Heart right ventricle (tissue), 16 donors: ENCODE measurements at regions not wholly inside any gene's neighbourhood (a gene's known extent, or its start where the extent isn't known, plus 50 kb on each side); places are given as distances from the start of the nearest gene placed in this dataset.
A peak's percentile ranks its signal among the peaks of the same experiment; 100 is the strongest.

Experiments used
- ATAC-seq, 8 donors: fragments of 200-7000 bp; cut with Tn5 transposase; one replicate each; pipeline ENCODE4 v1.9.1; 2020; ENCODE audit warnings: mild to moderate bottlenecking in 8 of 8, moderate library complexity in 8 of 8, moderate number of reproducible peaks in 1 of 8
- DNase-seq, 2 donors: peaks; one replicate each; pipeline ENCODE4 v3.0.0-alpha.2; 2020
- H3K27ac ChIP-seq, 10 donors: fragments of 200-600 bp; sonication (generic) in 2 of 10; one replicate each; pipeline versions ENCODE4 v1.5.0 to v1.8.0; 2020 to 2022; ENCODE audit warnings: mild to moderate bottlenecking in 3 of 10
- H3K27me3 ChIP-seq, 7 donors: fragments of 200-600 bp; one replicate each; pipeline ENCODE4 v1.8.0; 2021 to 2022; ENCODE audit warnings: mild to moderate bottlenecking in 2 of 7
- H3K36me3 ChIP-seq, 9 donors: fragments of 200-600 bp; sonication (generic) in 1 of 9; one replicate each; pipeline versions ENCODE4 v1.5.0 to v1.8.0; 2020 to 2022; ENCODE audit warnings: mild to moderate bottlenecking in 2 of 9
- H3K4me1 ChIP-seq, 9 donors: fragments of 200-600 bp; sonication (generic) in 1 of 9; one replicate each; pipeline versions ENCODE4 v1.5.0 to v1.8.0; 2020 to 2022; ENCODE audit warnings: mild to moderate bottlenecking in 4 of 9
- H3K4me3 ChIP-seq, 10 donors: fragments of 200-600 bp; sonication (generic) in 2 of 10; one replicate each; pipeline versions ENCODE4 v1.5.0 to v1.8.0; 2020 to 2022; ENCODE audit warnings: mild to moderate bottlenecking in 7 of 10, moderate library complexity in 2 of 10
- H3K9me3 ChIP-seq, 11 donors: fragments of 200-600 bp in 10 of 11; sonication (generic) in 2 of 11; one replicate each; pipeline versions ENCODE4 v1.5.0 to v1.8.0; 2013 to 2022; ENCODE audit warnings: mild to moderate bottlenecking in 2 of 11, control low read depth in 1 of 11, moderate library complexity in 1 of 11
- WGBS, 2 donors: extraction: QIAGEN DNeasy Blood & Tissue Kit; methylation state at CpG; one replicate each; pipeline ENCODE4 v1.1.7; 2013; ENCODE audit warnings: inconsistent platforms in 1 of 2; 5-methylcytosine and 5-hydroxymethylcytosine counted together
- intact Hi-C, 10 donors: fragments of 100-400 bp; cut with DNase I; formaldehyde crosslinking; loops; one replicate each; pipeline versions ENCODE4 v1.11.1 to v1.14.2; 2022
- TF ChIP-seq, protein P1 (sequence below), 9 donors: fragments of 200-600 bp; sonication (generic) in 2 of 9; IDR thresholded peaks; one replicate each; pipeline versions ENCODE4 v1.5.0 to v1.8.0; 2021 to 2022; ENCODE audit warnings: antibody characterized with exemption in 9 of 9, mild to moderate bottlenecking in 5 of 9, moderate library complexity in 1 of 9
- donor health status: Arrhythmogenic right ventricular cardiomyopathy.
- donor health status: ischemic (EF 13 %, LVEDD 7.1; RV severe dilation, severe dysfunction).
- donor health status: healthy with polysubstance abuse.
- donor health status: DM: no; HTN: yes; CAD: no.
- donor health status: DM: no; HTN: no; CAD: no.
- donor health status: ischemic (EF 25% LVEDD 6.9; RV normal size, moderate dysfunction).
- donor health status: ischemic (EF 25% LVEDD 5.7; RV mildly dilated, moderate dysfunction).
- donor health status: healthy.
- donor health status: DM: yes; HTN: yes; CAD: no.
- donor health status: Ischemic cardiomyopathy.
- donor health status: ischemic (EF 35%, LVEDD 5.7; RV mildly dilated, moderate dysfunction).
- donor health status: nonischemic (EF 11% LVEDD 7.7; RV severe dilation, severe dysfunction).
- donor health status: DM: yes; HTN: yes; CAD: no.
- donor health status: PGD.
- donor health status: ischemic (EF 29% LVEDD 5.4; RV normal size, mild dysfunction).
- donor health status: nonischemic (EF 23%, LVEDD 6.1; RV moderate dilation, normal function).

DNA sequence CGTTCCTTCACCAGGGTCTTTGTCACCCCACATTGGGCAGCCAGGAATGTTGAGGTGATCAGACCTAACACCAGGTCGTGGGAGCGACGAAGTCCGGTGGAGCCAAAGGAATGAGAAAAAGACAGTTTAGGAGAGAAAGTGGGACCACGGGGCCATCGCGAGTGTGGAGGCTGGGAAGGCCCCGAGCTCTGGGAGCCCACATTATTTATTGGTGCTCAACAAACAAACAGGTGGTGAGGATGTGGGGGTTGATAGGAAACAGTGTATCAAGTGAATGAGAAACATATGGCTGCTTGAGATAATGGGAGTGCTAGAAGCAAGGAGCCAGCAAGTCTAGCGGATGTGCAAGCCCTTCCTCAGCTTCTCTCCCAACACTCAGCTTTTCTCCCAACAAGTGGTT is 287.1 kb upstream of the SGK1 start:
- TF ChIP-seq, protein P1, sequence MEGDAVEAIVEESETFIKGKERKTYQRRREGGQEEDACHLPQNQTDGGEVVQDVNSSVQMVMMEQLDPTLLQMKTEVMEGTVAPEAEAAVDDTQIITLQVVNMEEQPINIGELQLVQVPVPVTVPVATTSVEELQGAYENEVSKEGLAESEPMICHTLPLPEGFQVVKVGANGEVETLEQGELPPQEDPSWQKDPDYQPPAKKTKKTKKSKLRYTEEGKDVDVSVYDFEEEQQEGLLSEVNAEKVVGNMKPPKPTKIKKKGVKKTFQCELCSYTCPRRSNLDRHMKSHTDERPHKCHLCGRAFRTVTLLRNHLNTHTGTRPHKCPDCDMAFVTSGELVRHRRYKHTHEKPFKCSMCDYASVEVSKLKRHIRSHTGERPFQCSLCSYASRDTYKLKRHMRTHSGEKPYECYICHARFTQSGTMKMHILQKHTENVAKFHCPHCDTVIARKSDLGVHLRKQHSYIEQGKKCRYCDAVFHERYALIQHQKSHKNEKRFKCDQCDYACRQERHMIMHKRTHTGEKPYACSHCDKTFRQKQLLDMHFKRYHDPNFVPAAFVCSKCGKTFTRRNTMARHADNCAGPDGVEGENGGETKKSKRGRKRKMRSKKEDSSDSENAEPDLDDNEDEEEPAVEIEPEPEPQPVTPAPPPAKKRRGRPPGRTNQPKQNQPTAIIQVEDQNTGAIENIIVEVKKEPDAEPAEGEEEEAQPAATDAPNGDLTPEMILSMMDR (IDR thresholded peaks at IDR 0.05), result no peak
- Histone ChIP-seq H3K27me3 (no peaks in the 10 kb centered on the region), H3K36me3 (no peaks in the 10 kb centered on the region), H3K4me1 (peaks cover 0 to 9% (median 4%) of the 10 kb centered on the region in 9 donors), H3K27ac (no peak overlapping the region), H3K9me3 (peaks cover 0 to 17% (median 7%) of the 10 kb centered on the region in 11 donors), H3K4me3 (no peak overlapping the region)
- WGBS, 2 donors, result 93 to 94% methylated on average over 10 of the region's 10 CpGs
- no peak for DNase-seq
- intact Hi-C loops, result no loop called here
- no peak for ATAC-seq

DNA sequence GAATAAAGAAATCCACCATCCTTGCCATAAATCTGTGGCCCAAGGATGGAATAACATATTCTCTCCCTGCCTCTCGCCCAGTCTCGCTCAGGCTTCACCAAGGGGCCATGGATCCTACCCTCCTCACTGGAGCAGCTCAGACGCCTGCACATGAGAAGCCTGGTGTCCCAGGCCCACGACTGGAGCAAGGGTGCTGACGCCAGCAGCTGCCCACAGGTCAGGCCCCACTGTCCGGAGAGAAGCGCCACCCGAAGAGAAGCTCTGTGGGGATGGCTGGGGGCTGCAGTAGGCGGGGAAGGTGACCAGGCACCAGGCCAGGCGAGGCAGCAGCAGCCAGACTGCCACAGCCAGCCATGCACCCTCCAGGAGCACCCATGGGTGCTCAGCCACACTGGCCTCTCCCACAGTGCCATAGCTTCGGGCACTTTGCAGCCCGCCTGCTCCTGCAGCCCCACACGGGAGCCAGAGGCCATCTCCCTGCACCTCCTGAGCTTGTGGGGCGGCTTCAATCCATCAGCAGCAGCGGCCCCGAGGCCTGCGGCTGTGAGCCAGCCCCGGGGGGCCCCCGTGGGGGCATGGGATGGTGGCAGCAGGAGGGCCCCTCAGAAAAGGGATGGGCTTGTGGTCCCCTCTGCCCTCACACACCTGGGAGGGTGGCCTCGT is 286.2 kb upstream of the SGK1 start:
- DNase-seq (no peak), ATAC-seq (peak in 2 of 8 donors; percentile 20 to 41)
- no peaks in the 10 kb centered on the region for H3K4me1 ChIP-seq
- no peaks in the 10 kb centered on the region for H3K36me3 ChIP-seq
- WGBS, 2 donors, result 90 to 91% methylated on average over 20 of the region's 20 CpGs
- TF ChIP-seq, protein P1 (IDR thresholded peaks at IDR 0.05), result no peak
- intact Hi-C loops, result no loop called here
- H3K27ac ChIP-seq, result no peak overlapping the region
- peaks cover 0 to 18% (median 7%) of the 10 kb centered on the region in 11 donors for H3K9me3 ChIP-seq
- H3K27me3 ChIP-seq, result no peaks in the 10 kb centered on the region
- no peak overlapping the region for H3K4me3 ChIP-seq

DNA sequence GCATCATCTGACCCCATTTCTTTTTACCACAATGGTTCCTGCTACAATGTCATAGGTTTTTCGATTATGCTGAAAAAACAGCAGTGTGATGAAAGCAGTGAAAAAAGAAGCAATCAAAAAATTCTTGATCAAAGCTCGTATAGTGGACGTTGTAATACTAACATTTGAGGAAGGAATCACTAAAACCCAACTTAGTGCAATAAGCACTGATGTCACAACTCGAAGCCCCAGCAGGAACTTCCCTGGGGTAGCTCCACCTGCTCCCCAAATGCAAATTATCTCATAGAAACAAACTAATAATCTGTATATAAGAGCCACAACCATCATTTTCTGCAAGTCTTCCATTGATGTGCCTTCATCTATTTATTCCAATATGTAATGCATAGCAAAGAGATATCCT is 285.6 kb upstream of the SGK1 start:
- intact Hi-C loops, result no loop called here
- H3K27ac ChIP-seq, result no peak overlapping the region
- DNase-seq (no peak), ATAC-seq (no peak)
- peaks cover 0 to 18% (median 7%) of the 10 kb centered on the region in 11 donors for H3K9me3 ChIP-seq
- H3K36me3 ChIP-seq, result no peaks in the 10 kb centered on the region
- TF ChIP-seq, protein P1 (IDR thresholded peaks at IDR 0.05), result no peak
- H3K4me1 ChIP-seq, result no peaks in the 10 kb centered on the region
- 86 to 98% methylated on average over 4 of the region's 4 CpGs for WGBS, 2 donors
- H3K4me3 ChIP-seq, result no peak overlapping the region
- H3K27me3 ChIP-seq, result no peaks in the 10 kb centered on the region

DNA sequence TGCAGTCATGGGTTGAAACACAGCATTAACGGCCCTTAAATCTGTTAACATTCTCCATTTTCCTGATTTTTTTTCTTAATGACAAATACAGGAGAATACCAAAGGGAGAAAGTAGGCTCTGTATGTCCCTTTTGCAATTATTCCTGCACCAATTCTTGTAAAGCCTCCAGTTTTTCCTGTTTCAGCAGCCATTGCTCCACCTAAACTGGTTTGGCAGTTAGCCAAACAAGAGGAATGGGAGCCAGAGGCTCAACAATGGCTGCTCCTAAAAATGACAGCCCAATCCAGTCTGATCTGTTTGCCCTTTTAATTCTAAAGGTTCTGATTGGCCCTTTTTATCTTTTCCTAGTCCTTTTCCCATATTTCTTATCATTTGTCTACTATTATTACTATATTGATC is 284.2 kb upstream of the SGK1 start:
- no peaks in the 10 kb centered on the region for H3K4me1 ChIP-seq
- H3K9me3 ChIP-seq, result peaks cover 0 to 18% (median 7%) of the 10 kb centered on the region in 11 donors
- H3K27ac ChIP-seq, result no peak overlapping the region
- WGBS, 2 donors, result 66 to 70% methylated on average over 1 of the region's 1 CpG
- no peaks in the 10 kb centered on the region for H3K27me3 ChIP-seq
- DNase-seq (no peak), ATAC-seq (no peak)
- no peaks in the 10 kb centered on the region for H3K36me3 ChIP-seq
- intact Hi-C loops, result no loop called here
- TF ChIP-seq, protein P1 (IDR thresholded peaks at IDR 0.05), result no peak
- no peak overlapping the region for H3K4me3 ChIP-seq
